ENCODE measurements at regions not wholly inside any gene's neighbourhood (a gene's known extent, or its start where the extent isn't known, plus 50 kb on each side); places are given as distances from the start of the nearest gene placed in this dataset.
"Not testable (repeated sequence)": the region's sequence is repeated elsewhere in the genome, so short reads cannot be mapped to it uniquely, and the experiment has no call there.

- Histone ChIP-seq H3K27me3 (no peaks in the 10 kb centered on the region), H3K4me1 (no peaks in the 10 kb centered on the region), H3K4me3 (no peak overlapping the region), H3K9me3 (no peaks in the 10 kb centered on the region), H3K27ac (no peak overlapping the region), H3K36me3 (no peaks in the 10 kb centered on the region)
- DNase-seq: no peak
- TF ChIP-seq POLR2A (IDR thresholded peaks at IDR 0.05) (no peak), CTCF (IDR thresholded peaks at IDR 0.05) (no peak)
- WGBS, 2 donors: 93 to 100% methylated on average over 4 to 6 of the region's 21 CpGs
- intact Hi-C loops (cut with DNase I): no loop called here
These were observed 167.5 kb downstream of the GOLGA6L4 start for GRCh38 chr15:84402856-84403608.

GRCh38 chr15:84409357-84409756 lies 173.8 kb downstream of the GOLGA6L4 start:
- H3K36me3 ChIP-seq; DNase-seq; H3K4me1 ChIP-seq; H3K4me3 ChIP-seq; H3K9me3 ChIP-seq; H3K27me3 ChIP-seq; H3K27ac ChIP-seq; intact Hi-C loops (cut with DNase I): not testable (repeated sequence)
- no CpG with 5 or more reads among the region's 4 CpGs for WGBS, 2 donors

DNA sequence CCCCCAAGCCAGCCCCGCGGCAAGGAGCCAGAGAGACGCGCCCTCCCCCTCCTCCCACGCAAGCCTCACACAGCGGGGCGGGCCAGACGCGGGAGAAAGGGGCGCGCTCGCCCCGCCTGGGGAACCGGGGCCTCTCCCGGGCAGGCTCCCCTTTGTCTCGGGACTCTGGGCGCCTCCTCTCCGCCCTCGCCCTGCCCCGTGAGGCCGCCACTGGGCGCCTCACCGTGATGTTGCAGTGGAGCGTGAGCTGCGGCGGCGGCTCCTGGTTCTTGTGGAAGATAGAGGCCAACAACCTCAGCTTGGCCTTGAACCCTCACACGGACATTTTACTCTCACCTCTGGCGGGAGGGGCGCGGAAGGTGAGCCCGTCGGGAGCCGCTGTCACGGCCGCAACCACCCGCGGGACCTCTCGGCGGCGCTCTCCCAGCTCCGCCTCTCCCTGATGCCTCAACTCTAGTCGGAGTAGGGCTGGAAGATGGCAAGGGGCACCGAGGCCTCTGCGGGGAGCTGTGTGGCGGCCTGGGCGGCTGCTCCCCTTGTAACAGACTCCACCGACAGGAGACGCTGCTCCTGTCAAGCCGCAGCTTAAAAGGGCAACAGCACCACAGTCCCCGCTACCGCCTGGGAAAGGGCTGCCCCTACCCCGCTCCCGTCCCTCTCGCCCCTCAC lies 179.2 kb upstream of the ZSCAN2 start:
- DNase-seq: not testable (repeated sequence)

GRCh38 chr15:84425327-84425726 lies 175.5 kb upstream of the ZSCAN2 start:
- intact Hi-C loops (cut with DNase I); H3K4me3 ChIP-seq; DNase-seq; H3K36me3 ChIP-seq; H3K27me3 ChIP-seq; H3K9me3 ChIP-seq; H3K4me1 ChIP-seq; H3K27ac ChIP-seq: not testable (repeated sequence)
- WGBS, 2 donors: 100% methylated on average over 3 of the region's 7 CpGs; no CpG with 5 or more reads in 1 of the 2 donors

More for the DNA sequence above, 179.2 kb upstream of the ZSCAN2 start:
- peak overlapping the region in 2 of 4 donors; percentile 48 to 63 for H3K4me3 ChIP-seq
- H3K4me1 ChIP-seq; H3K9me3 ChIP-seq; intact Hi-C loops (cut with DNase I); H3K27me3 ChIP-seq; H3K36me3 ChIP-seq: not testable (repeated sequence)
- peak overlapping the region; percentile 61 to 90 (median 73) for H3K27ac ChIP-seq
- WGBS, 2 donors: no CpG with 5 or more reads among the region's 55 CpGs

- H3K4me1 ChIP-seq; intact Hi-C loops (cut with DNase I); H3K36me3 ChIP-seq; H3K27ac ChIP-seq; DNase-seq; H3K4me3 ChIP-seq; H3K9me3 ChIP-seq; H3K27me3 ChIP-seq: not testable (repeated sequence)
- WGBS, 2 donors: no CpG with 5 or more reads among the region's 26 CpGs
These were observed 127.4 kb upstream of the ZSCAN2 start for GRCh38 chr15:84473305-84473877.

DNA sequence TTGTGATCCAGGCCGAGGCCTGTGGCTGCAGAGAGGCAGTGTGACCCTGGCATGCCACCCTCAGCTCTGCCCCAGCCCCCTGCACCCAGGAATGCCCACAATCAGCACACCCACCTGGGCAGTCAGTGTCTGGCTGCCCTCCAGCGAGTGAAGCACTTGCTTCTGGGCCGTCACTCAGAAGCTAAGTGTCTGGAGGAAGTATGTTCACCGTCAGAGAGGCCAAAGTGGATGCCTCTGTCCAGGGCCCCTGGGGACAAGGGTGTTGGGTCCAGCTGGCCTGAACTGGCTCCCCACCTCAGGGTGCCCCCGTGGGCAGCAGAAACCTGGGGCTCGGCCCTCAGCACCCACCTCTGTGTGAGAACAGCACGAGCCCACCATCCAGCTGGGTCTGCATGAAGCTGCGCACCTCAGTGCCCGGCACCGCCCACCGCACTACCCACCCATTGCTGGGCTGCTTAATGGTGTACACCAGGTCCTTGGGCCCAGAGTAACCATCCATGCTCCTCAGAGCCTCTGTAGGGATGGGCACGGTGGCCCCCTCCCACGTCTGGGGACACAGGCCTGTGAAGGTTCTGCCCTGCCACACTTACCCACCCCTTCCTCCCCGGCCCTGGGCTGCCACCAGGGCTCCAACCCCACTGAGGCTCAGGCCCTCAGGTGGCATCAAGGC lies 124.3 kb upstream of the ZSCAN2 start:
- H3K9me3 ChIP-seq; DNase-seq; intact Hi-C loops (cut with DNase I); H3K36me3 ChIP-seq; H3K27ac ChIP-seq; H3K27me3 ChIP-seq; H3K4me1 ChIP-seq; H3K4me3 ChIP-seq: not testable (repeated sequence)
- WGBS, 2 donors: no CpG with 5 or more reads among the region's 14 CpGs

- H3K4me3 ChIP-seq; H3K4me1 ChIP-seq; intact Hi-C loops (cut with DNase I); H3K9me3 ChIP-seq; H3K27ac ChIP-seq; DNase-seq; H3K27me3 ChIP-seq; H3K36me3 ChIP-seq: not testable (repeated sequence)
- no CpG with 5 or more reads among the region's 8 CpGs for WGBS, 2 donors
These were observed 123.3 kb upstream of the ZSCAN2 start for GRCh38 chr15:84477550-84477949.

- intact Hi-C loops (cut with DNase I); H3K36me3 ChIP-seq; DNase-seq; H3K27ac ChIP-seq; H3K4me1 ChIP-seq; H3K4me3 ChIP-seq; H3K27me3 ChIP-seq; H3K9me3 ChIP-seq: not testable (repeated sequence)
- WGBS, 2 donors: no CpG with 5 or more reads among the region's 7 CpGs
These were observed 120.6 kb upstream of the ZSCAN2 start for GRCh38 chr15:84480174-84480681.

DNA sequence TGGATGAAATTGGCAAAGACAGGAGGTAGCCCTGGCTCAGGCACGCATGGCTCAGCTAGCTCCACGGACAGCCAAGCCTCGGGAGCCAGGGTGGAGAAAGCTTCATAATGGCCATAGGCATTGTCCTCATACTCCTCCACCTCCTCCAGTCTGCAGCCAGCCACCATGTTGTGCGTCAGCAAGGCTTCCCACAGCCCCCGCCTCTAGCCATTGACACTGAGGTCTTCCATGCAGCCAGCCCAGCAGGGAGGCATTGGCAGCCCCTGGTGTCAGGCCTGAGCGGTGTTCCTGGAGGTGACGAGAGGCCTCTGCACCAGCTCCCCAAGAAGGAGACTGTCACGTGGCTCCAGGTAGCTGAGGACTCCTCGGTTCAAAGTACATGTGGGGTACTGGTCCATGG lies 117.0 kb upstream of the ZSCAN2 start:
- no CpG with 5 or more reads among the region's 9 CpGs for WGBS, 2 donors
- H3K27ac ChIP-seq; DNase-seq; H3K4me3 ChIP-seq; H3K4me1 ChIP-seq; H3K9me3 ChIP-seq; H3K36me3 ChIP-seq; intact Hi-C loops (cut with DNase I); H3K27me3 ChIP-seq: not testable (repeated sequence)

Measured in esophagus squamous epithelium (tissue), 5 donors.